Panc1 (cell line): ENCODE measurements at regions not wholly inside any gene's neighbourhood (a gene's known extent, or its start where the extent isn't known, plus 50 kb on each side); places are given as distances from the start of the nearest gene placed in this dataset.

Source experiments
- CTCF ChIP-seq: fragments of 450-650 bp; IDR thresholded peaks from 2 replicates; pipeline ENCODE4 v1.5.1; 2017; ENCODE audit warnings: mild to moderate bottlenecking
- POLR2AphosphoS5 ChIP-seq: IDR thresholded peaks from 2 replicates; pipeline ENCODE4 v1.6.1; 2012; ENCODE audit warnings: mild to moderate bottlenecking, low read depth, low read length, moderate library complexity
- SIN3A ChIP-seq: IDR thresholded peaks from 2 replicates; pipeline ENCODE4 v1.6.1; 2012; ENCODE audit warnings: low read depth, mild to moderate bottlenecking, low read length, moderate library complexity, borderline replicate concordance; ENCODE audit not compliant: insufficient read depth
- TCF7L2 ChIP-seq: IDR thresholded peaks from 2 replicates; pipeline ENCODE4 v1.6.1; 2011; ENCODE audit warnings: mild to moderate bottlenecking, low read depth, low read length, inconsistent platforms
- TF ChIP-seq, protein P1 (sequence below), 2 experiments: IDR thresholded peaks; 2 replicates each; pipeline ENCODE4 v1.6.1; 2011 to 2012; ENCODE audit warnings: low read depth in 2 of 2, control low read depth in 1 of 2, low read length in 1 of 2, mild to moderate bottlenecking in 1 of 2, moderate library complexity in 1 of 2; ENCODE audit not compliant: insufficient read depth in 1 of 2

DNA sequence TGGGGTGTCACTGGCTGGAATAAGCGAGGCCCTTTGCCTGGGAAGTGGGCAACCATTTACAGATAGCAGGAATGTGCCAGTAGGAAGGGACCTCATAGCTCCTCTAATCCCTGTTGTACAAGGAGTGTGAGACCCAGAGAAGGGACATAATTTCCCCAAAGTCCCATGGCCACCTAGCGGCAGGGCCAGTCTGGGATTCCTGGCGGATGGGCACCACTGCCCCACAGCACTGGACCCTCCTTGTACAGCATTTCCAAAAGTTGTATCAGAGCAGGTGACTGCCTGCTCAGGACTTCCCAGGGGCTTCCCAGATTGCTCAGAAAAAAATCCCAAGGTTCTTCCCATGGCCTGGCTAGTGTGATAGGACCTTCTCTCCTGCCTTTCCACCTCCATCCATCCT is 185.8 kb downstream of the GLI2 start:
- no peak for TF ChIP-seq CTCF
- TF ChIP-seq, protein P1, sequence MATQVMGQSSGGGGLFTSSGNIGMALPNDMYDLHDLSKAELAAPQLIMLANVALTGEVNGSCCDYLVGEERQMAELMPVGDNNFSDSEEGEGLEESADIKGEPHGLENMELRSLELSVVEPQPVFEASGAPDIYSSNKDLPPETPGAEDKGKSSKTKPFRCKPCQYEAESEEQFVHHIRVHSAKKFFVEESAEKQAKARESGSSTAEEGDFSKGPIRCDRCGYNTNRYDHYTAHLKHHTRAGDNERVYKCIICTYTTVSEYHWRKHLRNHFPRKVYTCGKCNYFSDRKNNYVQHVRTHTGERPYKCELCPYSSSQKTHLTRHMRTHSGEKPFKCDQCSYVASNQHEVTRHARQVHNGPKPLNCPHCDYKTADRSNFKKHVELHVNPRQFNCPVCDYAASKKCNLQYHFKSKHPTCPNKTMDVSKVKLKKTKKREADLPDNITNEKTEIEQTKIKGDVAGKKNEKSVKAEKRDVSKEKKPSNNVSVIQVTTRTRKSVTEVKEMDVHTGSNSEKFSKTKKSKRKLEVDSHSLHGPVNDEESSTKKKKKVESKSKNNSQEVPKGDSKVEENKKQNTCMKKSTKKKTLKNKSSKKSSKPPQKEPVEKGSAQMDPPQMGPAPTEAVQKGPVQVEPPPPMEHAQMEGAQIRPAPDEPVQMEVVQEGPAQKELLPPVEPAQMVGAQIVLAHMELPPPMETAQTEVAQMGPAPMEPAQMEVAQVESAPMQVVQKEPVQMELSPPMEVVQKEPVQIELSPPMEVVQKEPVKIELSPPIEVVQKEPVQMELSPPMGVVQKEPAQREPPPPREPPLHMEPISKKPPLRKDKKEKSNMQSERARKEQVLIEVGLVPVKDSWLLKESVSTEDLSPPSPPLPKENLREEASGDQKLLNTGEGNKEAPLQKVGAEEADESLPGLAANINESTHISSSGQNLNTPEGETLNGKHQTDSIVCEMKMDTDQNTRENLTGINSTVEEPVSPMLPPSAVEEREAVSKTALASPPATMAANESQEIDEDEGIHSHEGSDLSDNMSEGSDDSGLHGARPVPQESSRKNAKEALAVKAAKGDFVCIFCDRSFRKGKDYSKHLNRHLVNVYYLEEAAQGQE (IDR thresholded peaks at IDR 0.05; ENCODE audit: insufficient read depth in 1 of 2, low read depth in 2 of 2, low read length in 1 of 2) = no peak
- TF ChIP-seq POLR2AphosphoS5 = no peak
- no peak for TF ChIP-seq SIN3A
- no peak for TF ChIP-seq TCF7L2
